Kidney epithelial cell (primary cell): ENCODE measurements at regions not wholly inside any gene's neighbourhood (a gene's known extent, or its start where the extent isn't known, plus 50 kb on each side); places are given as distances from the start of the nearest gene placed in this dataset.

Experiments used
- DNase-seq: peaks from one replicate; pipeline ENCODE4 v3.0.0-alpha.2; 2010; ENCODE audit warnings: low read depth
- H3K27me3 ChIP-seq: 2 replicates; pipeline ENCODE4 v1.6.0; 2011; ENCODE audit warnings: low read length; ENCODE audit not compliant: control insufficient read depth, insufficient read depth
- H3K36me3 ChIP-seq: 2 replicates; pipeline ENCODE4 v1.5.1; 2011; ENCODE audit warnings: low read length; ENCODE audit not compliant: control insufficient read depth, insufficient read depth
- H3K4me3 ChIP-seq: 2 replicates; pipeline ENCODE4 v1.5.1; 2011; ENCODE audit warnings: low read depth, mild to moderate bottlenecking, control low read depth, low read length
- TF ChIP-seq, protein P1 (sequence below): IDR thresholded peaks from 2 replicates; pipeline ENCODE4 v1.5.1; 2011; ENCODE audit warnings: mild to moderate bottlenecking, moderate library complexity, low read length, control low read depth, inconsistent platforms; ENCODE audit not compliant: insufficient read depth, poor library complexity, severe bottlenecking

GRCh38 chr2:147172493-147173188, 672.2 kb upstream of the ACVR2A start:
- no peaks in the 10 kb centered on the region for H3K36me3 ChIP-seq
- DNase-seq, result no peak
- no peak overlapping the region for H3K4me3 ChIP-seq
- no peaks in the 10 kb centered on the region for H3K27me3 ChIP-seq
- TF ChIP-seq, protein P1, sequence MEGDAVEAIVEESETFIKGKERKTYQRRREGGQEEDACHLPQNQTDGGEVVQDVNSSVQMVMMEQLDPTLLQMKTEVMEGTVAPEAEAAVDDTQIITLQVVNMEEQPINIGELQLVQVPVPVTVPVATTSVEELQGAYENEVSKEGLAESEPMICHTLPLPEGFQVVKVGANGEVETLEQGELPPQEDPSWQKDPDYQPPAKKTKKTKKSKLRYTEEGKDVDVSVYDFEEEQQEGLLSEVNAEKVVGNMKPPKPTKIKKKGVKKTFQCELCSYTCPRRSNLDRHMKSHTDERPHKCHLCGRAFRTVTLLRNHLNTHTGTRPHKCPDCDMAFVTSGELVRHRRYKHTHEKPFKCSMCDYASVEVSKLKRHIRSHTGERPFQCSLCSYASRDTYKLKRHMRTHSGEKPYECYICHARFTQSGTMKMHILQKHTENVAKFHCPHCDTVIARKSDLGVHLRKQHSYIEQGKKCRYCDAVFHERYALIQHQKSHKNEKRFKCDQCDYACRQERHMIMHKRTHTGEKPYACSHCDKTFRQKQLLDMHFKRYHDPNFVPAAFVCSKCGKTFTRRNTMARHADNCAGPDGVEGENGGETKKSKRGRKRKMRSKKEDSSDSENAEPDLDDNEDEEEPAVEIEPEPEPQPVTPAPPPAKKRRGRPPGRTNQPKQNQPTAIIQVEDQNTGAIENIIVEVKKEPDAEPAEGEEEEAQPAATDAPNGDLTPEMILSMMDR, result no peak

- TF ChIP-seq, protein P1, result no peak
- Histone ChIP-seq H3K4me3 (no peak overlapping the region), H3K27me3 (no peaks in the 10 kb centered on the region), H3K36me3 (no peaks in the 10 kb centered on the region)
- DNase-seq, result no peak
These were observed 672.9 kb upstream of the ACVR2A start for GRCh38 chr2:147171941-147172340.

- Histone ChIP-seq H3K27me3 (no peaks in the 10 kb centered on the region), H3K4me3 (no peak overlapping the region), H3K36me3 (no peaks in the 10 kb centered on the region)
- no peak for DNase-seq
- TF ChIP-seq, protein P1, result no peak
These were observed 673.9 kb upstream of the ACVR2A start for GRCh38 chr2:147170932-147171331.

DNA sequence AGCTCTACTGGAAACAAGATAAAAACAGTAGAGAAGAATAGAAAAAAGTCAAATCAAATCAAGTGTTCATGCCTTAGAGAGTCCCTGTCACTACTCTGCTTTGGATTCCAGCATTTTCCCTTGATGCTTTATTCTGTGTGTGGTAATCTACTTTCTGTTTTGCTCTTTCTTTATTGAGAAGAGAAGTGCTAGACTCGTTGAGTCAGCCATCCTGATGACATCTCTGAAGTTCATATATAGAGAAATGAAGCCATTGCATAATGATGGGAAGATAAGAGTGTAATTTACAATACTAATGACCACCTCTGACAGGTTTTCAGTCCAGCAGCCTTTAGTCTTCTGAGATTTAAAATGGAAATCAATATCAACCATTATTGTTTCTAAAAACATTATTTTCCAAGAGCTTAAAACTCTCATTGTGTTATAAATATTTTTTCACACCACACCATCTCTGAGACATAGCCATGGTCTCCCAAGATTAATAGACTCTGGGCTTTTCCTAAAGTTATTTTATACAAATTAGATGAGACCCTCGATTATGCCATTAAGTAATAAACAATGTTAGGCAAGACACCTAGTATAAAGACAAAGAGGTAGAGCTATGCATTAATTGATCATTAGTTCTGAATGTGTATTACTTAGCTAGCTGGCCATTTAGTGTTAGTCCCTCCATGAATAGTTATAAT, 679.0 kb upstream of the ACVR2A start:
- DNase-seq, result no peak
- Histone ChIP-seq H3K36me3 (no peaks in the 10 kb centered on the region), H3K4me3 (no peak overlapping the region), H3K27me3 (no peaks in the 10 kb centered on the region)
- TF ChIP-seq, protein P1, result no peak

DNA sequence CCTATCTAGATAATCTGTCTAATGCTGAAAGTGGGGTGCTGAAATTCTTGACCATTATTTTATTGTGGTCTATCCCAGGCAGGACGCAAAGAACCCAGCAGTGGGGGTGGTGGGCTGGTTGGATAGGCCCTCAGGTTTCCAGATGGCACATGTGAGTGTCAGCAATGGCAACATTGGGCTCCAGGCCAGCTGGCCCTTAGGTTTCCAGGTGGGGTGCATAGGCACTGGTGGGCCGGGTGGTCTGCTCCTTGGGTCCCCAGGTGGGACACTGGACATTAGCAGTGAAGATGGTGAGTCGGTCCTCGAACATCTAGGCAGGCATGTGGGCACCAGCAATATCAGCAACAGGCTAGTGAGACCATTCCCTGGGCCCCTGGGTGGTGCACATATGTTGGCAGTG, 680.3 kb upstream of the ACVR2A start:
- H3K4me3 ChIP-seq, result no peak overlapping the region
- DNase-seq, result no peak
- TF ChIP-seq, protein P1, result no peak
- no peaks in the 10 kb centered on the region for H3K27me3 ChIP-seq
- H3K36me3 ChIP-seq, result no peaks in the 10 kb centered on the region
